Neural cell (in vitro differentiated cells): ENCODE measurements at regions not wholly inside any gene's neighbourhood (a gene's known extent, or its start where the extent isn't known, plus 50 kb on each side); places are given as distances from the start of the nearest gene placed in this dataset.
A peak's percentile ranks its signal among the peaks of the same experiment; 100 is the strongest.

ENCODE experiments used
- H2AFZ ChIP-seq: fragments of 200-600, 300-800 bp; sonication (generic), shearing (Covaris generic); 2 replicates; pipeline ENCODE4 v1.6.0; 2014; ENCODE audit warnings: low read depth, mild to moderate bottlenecking, antibody characterized with exemption, low read length, moderate library complexity
- H3F3A ChIP-seq: fragments of 200-600 bp; shearing (Covaris generic); 2 replicates; pipeline ENCODE4 v1.6.1; 2016; ENCODE audit warnings: mild to moderate bottlenecking, moderate library complexity, mixed read lengths, antibody characterized with exemption, low read length; ENCODE audit not compliant: insufficient read depth, poor library complexity, severe bottlenecking
- H3K27ac ChIP-seq: fragments of 200-600, 300-800 bp; sonication (generic), shearing (Covaris generic); 2 replicates; pipeline ENCODE4 v1.5.1; 2014; ENCODE audit warnings: mild to moderate bottlenecking, low read length, moderate library complexity
- H3K27me3 ChIP-seq: fragments of 300-800, 200-600 bp; sonication (generic), shearing (Covaris generic); 2 replicates; pipeline ENCODE4 v1.6.0; 2014; ENCODE audit warnings: mild to moderate bottlenecking, low read depth, low read length, moderate library complexity; ENCODE audit not compliant: insufficient read depth
- H3K36me3 ChIP-seq: fragments of 300-800, 200-600 bp; sonication (generic), shearing (Covaris generic); 2 replicates; pipeline ENCODE4 v1.5.1; 2014; ENCODE audit warnings: mild to moderate bottlenecking, antibody characterized with exemption, low read length, moderate library complexity; ENCODE audit not compliant: insufficient read depth
- H3K4me2 ChIP-seq: fragments of 300-800, 200-600 bp; sonication (generic), shearing (Covaris generic); 2 replicates; pipeline ENCODE4 v1.6.0; 2014; ENCODE audit warnings: mild to moderate bottlenecking, low read length
- H3K4me3 ChIP-seq: fragments of 300-800, 200-600 bp; sonication (generic), shearing (Covaris generic); 2 replicates; pipeline ENCODE4 v1.5.1; 2014; ENCODE audit warnings: mild to moderate bottlenecking, low read length, moderate library complexity
- H3K79me2 ChIP-seq: fragments of 200-600 bp; shearing (Covaris generic); replicated peaks from 2 replicates; pipeline ENCODE4 v1.6.0; 2014; ENCODE audit warnings: mild to moderate bottlenecking, low read length, moderate library complexity; ENCODE audit not compliant: insufficient read depth
- H3K9ac ChIP-seq: fragments of 300-800, 200-600 bp; sonication (generic), shearing (Covaris generic); 2 replicates; pipeline ENCODE4 v1.6.1; 2016; ENCODE audit warnings: mild to moderate bottlenecking, low read length, mixed read lengths
- H3K9me2 ChIP-seq: fragments of 200-600 bp; shearing (Covaris generic); 2 replicates; pipeline ENCODE4 v1.6.1; 2016; ENCODE audit warnings: mild to moderate bottlenecking, low read length, mixed read lengths; ENCODE audit not compliant: insufficient read depth
- H3K9me3 ChIP-seq: fragments of 200-600, 300-800 bp; sonication (generic), shearing (Covaris generic); 2 replicates; pipeline ENCODE4 v1.6.1; 2016; ENCODE audit warnings: mild to moderate bottlenecking, mixed run types, low read length, moderate library complexity, mixed read lengths
- H4K20me1 ChIP-seq: fragments of 200-600 bp; shearing (Covaris generic); 2 replicates; pipeline ENCODE4 v1.6.1; 2016; ENCODE audit warnings: mild to moderate bottlenecking, mixed run types; ENCODE audit not compliant: insufficient read depth
- EP300 ChIP-seq: fragments of 450-650 bp; conservative IDR thresholded peaks from 2 replicates; pipeline ENCODE4 v1.6.1; 2014; ENCODE audit warnings: antibody characterized with exemption, mild to moderate bottlenecking, moderate library complexity; ENCODE audit not compliant: poor library complexity, severe bottlenecking
- EZH2 ChIP-seq: fragments of 200-600, 300-800 bp; shearing (Covaris generic), sonication (generic); IDR thresholded peaks from 2 replicates; pipeline ENCODE4 v1.6.1; 2014; ENCODE audit warnings: antibody characterized with exemption, low read length, borderline replicate concordance, mild to moderate bottlenecking; ENCODE audit not compliant: insufficient read depth, poor library complexity, severe bottlenecking
- MXI1 ChIP-seq: fragments of 450-650 bp; conservative IDR thresholded peaks from 2 replicates; pipeline ENCODE4 v1.6.1; 2014; ENCODE audit warnings: antibody characterized with exemption, mild to moderate bottlenecking; ENCODE audit not compliant: poor library complexity, severe bottlenecking
- POLR2AphosphoS5 ChIP-seq: IDR thresholded peaks from 2 replicates; pipeline ENCODE4 v1.6.1; 2012
- RAD21 ChIP-seq: fragments of 450-650 bp; conservative IDR thresholded peaks from 2 replicates; pipeline ENCODE4 v1.6.1; 2014; ENCODE audit warnings: antibody characterized with exemption, mild to moderate bottlenecking, moderate library complexity
- SMC3 ChIP-seq: fragments of 450-650 bp; conservative IDR thresholded peaks from 2 replicates; pipeline ENCODE4 v1.6.1; 2014; ENCODE audit warnings: antibody characterized with exemption, mild to moderate bottlenecking, moderate library complexity; ENCODE audit not compliant: poor library complexity
- TAF1 ChIP-seq: IDR thresholded peaks from 2 replicates; pipeline ENCODE4 v1.6.1; 2012; ENCODE audit warnings: low read depth
- TF ChIP-seq, protein P1 (sequence below): fragments of 450-650 bp; IDR thresholded peaks from 2 replicates; pipeline ENCODE4 v1.5.1; 2014; ENCODE audit warnings: antibody characterized with exemption, mild to moderate bottlenecking, moderate library complexity; ENCODE audit not compliant: poor library complexity, severe bottlenecking
- TF ChIP-seq, protein P2 (sequence below): IDR thresholded peaks from 2 replicates; pipeline ENCODE4 v1.6.1; 2012; ENCODE audit warnings: borderline replicate concordance

DNA sequence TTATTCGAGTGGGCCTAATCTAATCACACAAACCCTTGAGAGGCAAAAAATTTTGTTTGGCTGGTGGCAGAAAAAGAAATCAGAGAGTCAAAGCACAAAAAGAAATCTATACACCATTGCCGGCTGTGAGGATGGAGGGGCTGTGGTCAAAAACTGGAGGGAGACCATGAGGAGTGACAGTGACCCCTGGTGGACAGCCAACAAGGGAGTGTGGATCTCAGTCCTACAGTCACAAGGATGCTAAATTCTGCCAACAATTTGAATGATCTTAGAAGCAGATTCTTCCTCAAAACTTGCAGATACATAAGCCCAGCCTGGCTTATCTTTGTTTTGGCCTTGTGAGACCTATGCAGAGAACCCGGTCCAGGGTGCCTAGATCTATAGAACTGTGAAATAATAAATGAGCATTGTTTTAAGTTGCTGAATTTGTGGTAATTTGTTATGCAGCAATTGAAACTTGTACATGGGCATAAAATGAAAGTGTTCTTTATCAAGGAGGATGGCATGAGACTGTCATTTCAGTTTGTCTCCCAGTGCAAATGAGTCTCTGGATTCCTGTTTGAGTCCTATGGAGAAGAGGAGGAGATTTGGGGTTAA lies 103.0 kb upstream of the ARHGEF26 start:
- Histone ChIP-seq H3K9ac (no peak overlapping the region), H4K20me1 (no peaks in the 10 kb centered on the region), H3K4me3 (no peak overlapping the region), H3K27me3 (no peaks in the 10 kb centered on the region), H3K36me3 (no peaks in the 10 kb centered on the region), H3F3A (no peaks in the 10 kb centered on the region), H2AFZ (no peak overlapping the region), H3K79me2 (no peaks in the 10 kb centered on the region), H3K27ac (no peak overlapping the region), H3K9me3 (no peaks in the 10 kb centered on the region), H3K4me2 (no peak overlapping the region), H3K9me2 (no peaks in the 10 kb centered on the region)
- no peak for TF ChIP-seq TAF1
- TF ChIP-seq POLR2AphosphoS5: no peak
- no peak for TF ChIP-seq MXI1
- no peak for TF ChIP-seq EP300
- no peak for TF ChIP-seq RAD21
- TF ChIP-seq, protein P1, sequence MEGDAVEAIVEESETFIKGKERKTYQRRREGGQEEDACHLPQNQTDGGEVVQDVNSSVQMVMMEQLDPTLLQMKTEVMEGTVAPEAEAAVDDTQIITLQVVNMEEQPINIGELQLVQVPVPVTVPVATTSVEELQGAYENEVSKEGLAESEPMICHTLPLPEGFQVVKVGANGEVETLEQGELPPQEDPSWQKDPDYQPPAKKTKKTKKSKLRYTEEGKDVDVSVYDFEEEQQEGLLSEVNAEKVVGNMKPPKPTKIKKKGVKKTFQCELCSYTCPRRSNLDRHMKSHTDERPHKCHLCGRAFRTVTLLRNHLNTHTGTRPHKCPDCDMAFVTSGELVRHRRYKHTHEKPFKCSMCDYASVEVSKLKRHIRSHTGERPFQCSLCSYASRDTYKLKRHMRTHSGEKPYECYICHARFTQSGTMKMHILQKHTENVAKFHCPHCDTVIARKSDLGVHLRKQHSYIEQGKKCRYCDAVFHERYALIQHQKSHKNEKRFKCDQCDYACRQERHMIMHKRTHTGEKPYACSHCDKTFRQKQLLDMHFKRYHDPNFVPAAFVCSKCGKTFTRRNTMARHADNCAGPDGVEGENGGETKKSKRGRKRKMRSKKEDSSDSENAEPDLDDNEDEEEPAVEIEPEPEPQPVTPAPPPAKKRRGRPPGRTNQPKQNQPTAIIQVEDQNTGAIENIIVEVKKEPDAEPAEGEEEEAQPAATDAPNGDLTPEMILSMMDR: no peak
- TF ChIP-seq EZH2: no peak
- no peak for TF ChIP-seq SMC3
- TF ChIP-seq, protein P2, sequence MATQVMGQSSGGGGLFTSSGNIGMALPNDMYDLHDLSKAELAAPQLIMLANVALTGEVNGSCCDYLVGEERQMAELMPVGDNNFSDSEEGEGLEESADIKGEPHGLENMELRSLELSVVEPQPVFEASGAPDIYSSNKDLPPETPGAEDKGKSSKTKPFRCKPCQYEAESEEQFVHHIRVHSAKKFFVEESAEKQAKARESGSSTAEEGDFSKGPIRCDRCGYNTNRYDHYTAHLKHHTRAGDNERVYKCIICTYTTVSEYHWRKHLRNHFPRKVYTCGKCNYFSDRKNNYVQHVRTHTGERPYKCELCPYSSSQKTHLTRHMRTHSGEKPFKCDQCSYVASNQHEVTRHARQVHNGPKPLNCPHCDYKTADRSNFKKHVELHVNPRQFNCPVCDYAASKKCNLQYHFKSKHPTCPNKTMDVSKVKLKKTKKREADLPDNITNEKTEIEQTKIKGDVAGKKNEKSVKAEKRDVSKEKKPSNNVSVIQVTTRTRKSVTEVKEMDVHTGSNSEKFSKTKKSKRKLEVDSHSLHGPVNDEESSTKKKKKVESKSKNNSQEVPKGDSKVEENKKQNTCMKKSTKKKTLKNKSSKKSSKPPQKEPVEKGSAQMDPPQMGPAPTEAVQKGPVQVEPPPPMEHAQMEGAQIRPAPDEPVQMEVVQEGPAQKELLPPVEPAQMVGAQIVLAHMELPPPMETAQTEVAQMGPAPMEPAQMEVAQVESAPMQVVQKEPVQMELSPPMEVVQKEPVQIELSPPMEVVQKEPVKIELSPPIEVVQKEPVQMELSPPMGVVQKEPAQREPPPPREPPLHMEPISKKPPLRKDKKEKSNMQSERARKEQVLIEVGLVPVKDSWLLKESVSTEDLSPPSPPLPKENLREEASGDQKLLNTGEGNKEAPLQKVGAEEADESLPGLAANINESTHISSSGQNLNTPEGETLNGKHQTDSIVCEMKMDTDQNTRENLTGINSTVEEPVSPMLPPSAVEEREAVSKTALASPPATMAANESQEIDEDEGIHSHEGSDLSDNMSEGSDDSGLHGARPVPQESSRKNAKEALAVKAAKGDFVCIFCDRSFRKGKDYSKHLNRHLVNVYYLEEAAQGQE: no peak

DNA sequence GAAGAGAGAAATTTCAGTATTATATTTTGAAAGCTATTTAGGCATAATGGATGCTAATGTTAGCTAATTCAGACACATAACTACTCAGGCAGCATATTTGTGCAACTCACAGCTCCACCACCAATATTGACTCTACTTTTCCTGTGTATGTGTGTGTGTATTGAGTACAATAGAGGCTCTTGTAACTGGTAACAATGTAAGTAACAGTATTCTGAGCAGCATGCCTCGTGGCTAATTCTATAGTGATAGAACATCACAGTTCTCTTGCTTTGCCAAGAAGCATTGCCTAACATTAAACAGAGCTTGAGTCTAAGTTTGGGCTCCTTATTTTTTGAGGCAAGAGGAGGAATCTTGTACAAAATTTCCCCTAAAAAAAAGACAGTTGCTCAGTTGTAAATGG lies 98.6 kb upstream of the ARHGEF26 start:
- Histone ChIP-seq H3K9me2 (no peaks in the 10 kb centered on the region), H3K79me2 (no peaks in the 10 kb centered on the region), H3K4me2 (no peak overlapping the region), H3F3A (no peaks in the 10 kb centered on the region), H3K27me3 (no peaks in the 10 kb centered on the region), H3K9me3 (no peaks in the 10 kb centered on the region), H3K36me3 (no peaks in the 10 kb centered on the region), H2AFZ (no peak overlapping the region), H3K4me3 (no peak overlapping the region), H4K20me1 (no peaks in the 10 kb centered on the region), H3K9ac (no peak overlapping the region), H3K27ac (peak overlapping the region; percentile 47)
- TF ChIP-seq POLR2AphosphoS5 (no peak), SMC3 (no peak)
